CD14-positive monocyte (primary cell): ENCODE measurements at regions not wholly inside any gene's neighbourhood (a gene's known extent, or its start where the extent isn't known, plus 50 kb on each side); places are given as distances from the start of the nearest gene placed in this dataset.
"Not testable (repeated sequence)": the region's sequence is repeated elsewhere in the genome, so short reads cannot be mapped to it uniquely, and the experiment has no call there.

ENCODE experiments used
- DNase-seq, 3 donors: peaks; one replicate each; pipeline ENCODE4 v3.0.0-alpha.2; 2011 to 2022
- H2AFZ ChIP-seq: 2 replicates; pipeline ENCODE4 v1.6.0; 2012; ENCODE audit warnings: mild to moderate bottlenecking, low read depth, low read length, inconsistent platforms; ENCODE audit not compliant: insufficient read depth, poor library complexity, severe bottlenecking
- H3K27ac ChIP-seq, 2 donors: 1 replicate in 1 of 2; 2 replicates in 1 of 2; pipeline ENCODE4 v1.5.1; 2012 to 2013; ENCODE audit warnings: low read length in 2 of 2, control low read depth in 1 of 2, inconsistent platforms in 1 of 2, low read depth in 1 of 2, mild to moderate bottlenecking in 1 of 2
- H3K27me3 ChIP-seq, 2 donors: one replicate each; pipeline versions ENCODE4 v1.6.0 to v1.6.1; 2011 to 2013; ENCODE audit warnings: low read length in 2 of 2; ENCODE audit not compliant: control insufficient read depth in 2 of 2, insufficient read depth in 2 of 2
- H3K36me3 ChIP-seq, 2 donors: replicated peaks in 1 of 2; 1 replicate in 1 of 2; 2 replicates in 1 of 2; pipeline versions ENCODE4 v1.5.1 to v1.6.1; 2012 to 2013; ENCODE audit warnings: low read length in 2 of 2, control low read depth in 1 of 2, inconsistent platforms in 1 of 2, mild to moderate bottlenecking in 1 of 2; ENCODE audit not compliant: insufficient read depth in 2 of 2, control insufficient read depth in 1 of 2
- H3K4me1 ChIP-seq, 2 donors: 1 replicate in 1 of 2; 2 replicates in 1 of 2; pipeline versions ENCODE4 v1.5.1 to v1.6.1; 2012 to 2013; ENCODE audit warnings: low read length in 2 of 2, control low read depth in 1 of 2, inconsistent platforms in 1 of 2, mild to moderate bottlenecking in 1 of 2, moderate library complexity in 1 of 2; ENCODE audit not compliant: insufficient read depth in 2 of 2, control insufficient read depth in 1 of 2
- H3K4me2 ChIP-seq: replicated peaks from 2 replicates; pipeline ENCODE3; 2012; ENCODE audit warnings: low read length, moderate library complexity, mild to moderate bottlenecking; ENCODE audit not compliant: poor library complexity, severe bottlenecking; ENCODE audit errors: extremely low read depth
- H3K4me3 ChIP-seq, 3 experiments: fragments of 200-600 bp in 1 of 3; sonication (generic) in 1 of 3; replicated peaks in 1 of 3; 1 replicate in 2 of 3; 2 replicates in 1 of 3; pipeline ENCODE4 v1.5.1; 2011 to 2013; ENCODE audit warnings: low read length in 3 of 3, mild to moderate bottlenecking in 3 of 3, control low read depth in 2 of 3, low read depth in 2 of 3, inconsistent platforms in 1 of 3, moderate library complexity in 1 of 3
- H3K79me2 ChIP-seq: 2 replicates; pipeline ENCODE4 v1.6.0; 2012; ENCODE audit warnings: mild to moderate bottlenecking, control low read depth, inconsistent platforms, low read length, moderate library complexity; ENCODE audit not compliant: insufficient read depth
- H3K9ac ChIP-seq: 2 replicates; pipeline ENCODE4 v1.6.0; 2017; ENCODE audit warnings: low read length, mild to moderate bottlenecking; ENCODE audit not compliant: insufficient read depth, poor library complexity, severe bottlenecking
- H3K9me3 ChIP-seq, 2 donors: replicated peaks in 1 of 2; 1 replicate in 1 of 2; 2 replicates in 1 of 2; pipeline versions ENCODE4 v1.5.1 to v1.6.1; 2012 to 2013; ENCODE audit warnings: low read length in 2 of 2, control low read depth in 1 of 2; ENCODE audit not compliant: control insufficient read depth in 1 of 2, insufficient read depth in 1 of 2
- H4K20me1 ChIP-seq: 2 replicates; pipeline ENCODE4 v1.6.0; 2012; ENCODE audit warnings: mild to moderate bottlenecking, low read length, control low read depth, moderate library complexity; ENCODE audit not compliant: insufficient read depth
- H3K27ac Mint-ChIP-seq, 7 donors: one replicate each; pipeline ENCODE4 v1.8.0; 2020; ENCODE audit warnings: mild to moderate bottlenecking in 7 of 7, mixed read lengths in 7 of 7, moderate library complexity in 6 of 7, inconsistent platforms in 2 of 7
- H3K27me3 Mint-ChIP-seq, 3 donors: one replicate each; pipeline ENCODE4 v1.8.0; 2021 to 2022; ENCODE audit warnings: low read depth in 3 of 3, mild to moderate bottlenecking in 3 of 3, mixed read lengths in 3 of 3, moderate library complexity in 3 of 3, inconsistent platforms in 1 of 3
- H3K36me3 Mint-ChIP-seq, 2 donors: one replicate each; pipeline ENCODE4 v1.8.0; 2020; ENCODE audit warnings: mixed read lengths in 2 of 2, inconsistent platforms in 1 of 2, mild to moderate bottlenecking in 1 of 2
- H3K4me1 Mint-ChIP-seq: one replicate; pipeline ENCODE4 v1.8.0; 2020; ENCODE audit warnings: mild to moderate bottlenecking, mixed read lengths
- H3K4me3 Mint-ChIP-seq, 2 donors: one replicate each; pipeline ENCODE4 v1.8.0; 2020; ENCODE audit warnings: mild to moderate bottlenecking in 2 of 2, mixed read lengths in 2 of 2, moderate library complexity in 1 of 2
- H3K9me3 Mint-ChIP-seq, 7 donors: one replicate each; pipeline ENCODE4 v1.8.0; 2020 to 2022; ENCODE audit warnings: mixed read lengths in 7 of 7, mild to moderate bottlenecking in 6 of 7, moderate library complexity in 6 of 7, inconsistent platforms in 2 of 7
- CTCF ChIP-seq: fragments of 200-600 bp; IDR thresholded peaks from one replicate; pipeline ENCODE4 v1.8.0; 2022; ENCODE audit warnings: antibody characterized with exemption, mild to moderate bottlenecking
- WGBS: methylation state at CpG from one replicate; pipeline ENCODE4 v1.1.5; 2013; ENCODE audit warnings: missing lambda C conversion rate; ENCODE audit not compliant: insufficient coverage; 5-methylcytosine and 5-hydroxymethylcytosine counted together
- intact Hi-C, 2 donors: fragments of 100-400 bp; cut with micrococcal nuclease; formaldehyde crosslinking; loops; one replicate each; pipeline versions ENCODE4 v1.15.0 to v1.15.1; 2023

DNA sequence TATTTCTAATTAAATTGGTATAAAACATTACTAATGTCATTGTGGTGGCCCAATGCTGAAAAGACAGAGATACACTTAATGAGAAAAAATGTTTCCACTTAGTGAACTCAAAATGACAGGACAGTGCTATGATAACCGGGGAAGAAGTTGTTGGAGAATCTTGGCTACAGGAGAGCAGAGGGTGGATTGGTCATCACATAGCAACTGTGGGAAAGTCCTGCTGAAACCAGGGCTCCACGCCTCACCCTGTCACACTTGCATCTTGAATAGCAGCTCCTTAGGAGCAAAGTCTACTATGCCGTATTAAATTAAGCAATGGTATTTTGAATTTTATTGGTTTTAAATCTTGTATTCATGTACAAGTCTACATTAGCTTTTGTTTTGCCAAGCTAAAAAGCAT, 225.5 kb downstream of the KLF6 start:
- H2AFZ ChIP-seq, result no peak overlapping the region
- no peak for TF ChIP-seq CTCF

GRCh38 chr10:3559011-3559410, 226.0 kb downstream of the KLF6 start:
- Histone ChIP-seq H3K36me3 (no peaks in the 10 kb centered on the region), H4K20me1 (no peaks in the 10 kb centered on the region), H3K9ac (no peak overlapping the region), H3K4me1 (peaks cover 2 to 3% of the 10 kb centered on the region in 2 donors), H3K79me2 (no peaks in the 10 kb centered on the region), H2AFZ (no peak overlapping the region), H3K27me3 (no peaks in the 10 kb centered on the region), H3K4me3 (no peak overlapping the region), H3K4me2 (no peak overlapping the region), H3K27ac (no peak overlapping the region), H3K9me3 (peaks cover 0 to 4% of the 10 kb centered on the region in 2 donors)
- TF ChIP-seq CTCF, result no peak
- H3K36me3 Mint-ChIP-seq, result no peaks in the 10 kb centered on the region
- peaks cover 0 to 5% (median 3%) of the 10 kb centered on the region in 7 donors for H3K9me3 Mint-ChIP-seq
- H3K4me3 Mint-ChIP-seq, result no peak overlapping the region
- no peak for DNase-seq
- WGBS, result 92% methylated on average over 2 of the region's 2 CpGs
- intact Hi-C loops, result no loop called here
- peaks cover 9% of the 10 kb centered on the region for H3K4me1 Mint-ChIP-seq
- no peak overlapping the region for H3K27ac Mint-ChIP-seq
- peaks cover 2 to 15% (median 4%) of the 10 kb centered on the region in 3 donors for H3K27me3 Mint-ChIP-seq

More for the DNA sequence above, 225.5 kb downstream of the KLF6 start:
- Histone ChIP-seq H4K20me1 (no peaks in the 10 kb centered on the region), H3K9ac (no peak overlapping the region), H3K27me3 (no peaks in the 10 kb centered on the region), H3K4me2 (no peak overlapping the region), H3K36me3 (no peaks in the 10 kb centered on the region), H3K4me3 (no peak overlapping the region), H3K79me2 (no peaks in the 10 kb centered on the region), H3K4me1 (no peaks in the 10 kb centered on the region), H3K27ac (no peak overlapping the region), H3K9me3 (peaks cover 0 to 4% of the 10 kb centered on the region in 2 donors)
- no peak overlapping the region for H3K27ac Mint-ChIP-seq
- H3K27me3 Mint-ChIP-seq, result peaks cover 2 to 10% (median 4%) of the 10 kb centered on the region in 3 donors
- WGBS, result 100% methylated on average over 2 of the region's 3 CpGs
- no peaks in the 10 kb centered on the region for H3K36me3 Mint-ChIP-seq
- peaks cover 4% of the 10 kb centered on the region for H3K4me1 Mint-ChIP-seq
- peaks cover 0 to 5% (median 3%) of the 10 kb centered on the region in 7 donors for H3K9me3 Mint-ChIP-seq
- no peak for DNase-seq
- intact Hi-C loops, result no loop called here
- H3K4me3 Mint-ChIP-seq, result no peak overlapping the region

DNA sequence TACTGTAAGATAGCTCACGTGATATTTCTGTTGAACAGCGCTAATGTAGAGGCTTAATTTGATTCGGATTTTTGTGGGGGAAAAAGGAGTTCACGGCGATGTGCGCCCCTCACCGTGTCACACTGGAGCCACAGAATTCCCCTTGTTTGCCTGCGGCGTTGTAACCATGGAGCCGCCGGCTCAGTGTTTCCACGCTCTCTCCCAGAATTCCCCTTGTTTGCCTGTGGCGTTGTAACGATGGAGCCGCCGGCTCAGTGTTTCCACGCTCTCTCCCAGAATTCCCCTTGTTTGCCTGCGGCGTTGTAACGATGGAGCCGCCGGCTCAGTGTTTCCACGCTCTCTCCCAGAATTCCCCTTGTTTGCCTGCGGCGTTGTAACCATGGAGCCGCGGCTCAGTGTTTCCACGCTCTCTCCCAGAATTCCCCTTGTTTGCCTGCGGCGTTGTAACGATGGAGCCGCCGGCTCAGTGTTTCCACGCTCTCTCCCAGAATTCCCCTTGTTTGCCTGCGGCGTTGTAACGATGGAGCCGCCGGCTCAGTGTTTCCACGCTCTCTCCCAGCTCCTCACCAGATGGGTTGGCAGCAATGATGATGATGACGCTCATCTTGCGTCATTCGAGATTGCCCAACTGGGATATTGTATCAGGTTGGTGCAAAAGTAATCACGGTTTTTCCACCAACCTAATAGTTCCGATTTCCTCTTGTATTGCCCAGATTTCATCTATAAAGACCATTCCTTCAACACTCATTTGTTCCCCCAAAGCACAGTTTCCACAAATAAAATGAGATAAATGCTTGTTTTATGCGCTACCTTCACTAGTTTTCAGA, 228.6 kb downstream of the KLF6 start:
- intact Hi-C loops, H3K9me3 Mint-ChIP-seq, H4K20me1 ChIP-seq, H3K4me2 ChIP-seq, H3K27me3 ChIP-seq, H3K36me3 ChIP-seq, H3K27ac ChIP-seq, H3K9ac ChIP-seq, H3K4me1 ChIP-seq, H3K36me3 Mint-ChIP-seq, H2AFZ ChIP-seq, H3K4me1 Mint-ChIP-seq, H3K9me3 ChIP-seq, H3K27ac Mint-ChIP-seq, H3K79me2 ChIP-seq: not testable (repeated sequence)
- Mint-ChIP-seq H3K27me3 (peaks cover 2 to 14% (median 4%) of the 10 kb centered on the region in 3 donors), H3K4me3 (peak overlapping the region in 1 of 2 donors; percentile 5)
- 73% methylated on average over 19 of the region's 46 CpGs for WGBS
- H3K4me3 ChIP-seq, result peak overlapping the region in 1 of 3 experiments; percentile 26
- peak in 1 of 3 donors; percentile 43 for DNase-seq
